Neural crest cell (in vitro differentiated cells): ENCODE measurements at regions not wholly inside any gene's neighbourhood (a gene's known extent, or its start where the extent isn't known, plus 50 kb on each side); places are given as distances from the start of the nearest gene placed in this dataset.

Source experiments
- DNase-seq: peaks from one replicate; pipeline ENCODE4 v3.0.0; 2021; ENCODE audit warnings: low read depth, mixed read lengths, low spot score
- H3K27ac Mint-ChIP-seq: one replicate; pipeline ENCODE4 v1.8.0; 2021; ENCODE audit warnings: mild to moderate bottlenecking, mixed read lengths; ENCODE audit not compliant: unreplicated experiment
- H3K27me3 Mint-ChIP-seq: 2 replicates; pipeline ENCODE4 v1.8.0; 2021; ENCODE audit warnings: low read depth, mild to moderate bottlenecking, mixed read lengths
- H3K36me3 Mint-ChIP-seq: 2 replicates; pipeline ENCODE4 v1.8.0; 2021; ENCODE audit warnings: low read depth, mild to moderate bottlenecking, mixed read lengths
- H3K4me1 Mint-ChIP-seq: 2 replicates; pipeline ENCODE4 v1.8.0; 2021; ENCODE audit warnings: mixed read lengths
- H3K4me3 Mint-ChIP-seq: one replicate; pipeline ENCODE4 v1.8.0; 2021; ENCODE audit warnings: mild to moderate bottlenecking, mixed read lengths
- H3K9me3 Mint-ChIP-seq: 2 replicates; pipeline ENCODE4 v1.8.0; 2021; ENCODE audit warnings: mixed read lengths
- TF ChIP-seq, protein P1 (sequence below): fragments of 200-600 bp; sonication (generic); conservative IDR thresholded peaks from 2 replicates; pipeline ENCODE4 v1.5.0; 2021; ENCODE audit warnings: antibody characterized with exemption, mild to moderate bottlenecking

- TF ChIP-seq, protein P1, sequence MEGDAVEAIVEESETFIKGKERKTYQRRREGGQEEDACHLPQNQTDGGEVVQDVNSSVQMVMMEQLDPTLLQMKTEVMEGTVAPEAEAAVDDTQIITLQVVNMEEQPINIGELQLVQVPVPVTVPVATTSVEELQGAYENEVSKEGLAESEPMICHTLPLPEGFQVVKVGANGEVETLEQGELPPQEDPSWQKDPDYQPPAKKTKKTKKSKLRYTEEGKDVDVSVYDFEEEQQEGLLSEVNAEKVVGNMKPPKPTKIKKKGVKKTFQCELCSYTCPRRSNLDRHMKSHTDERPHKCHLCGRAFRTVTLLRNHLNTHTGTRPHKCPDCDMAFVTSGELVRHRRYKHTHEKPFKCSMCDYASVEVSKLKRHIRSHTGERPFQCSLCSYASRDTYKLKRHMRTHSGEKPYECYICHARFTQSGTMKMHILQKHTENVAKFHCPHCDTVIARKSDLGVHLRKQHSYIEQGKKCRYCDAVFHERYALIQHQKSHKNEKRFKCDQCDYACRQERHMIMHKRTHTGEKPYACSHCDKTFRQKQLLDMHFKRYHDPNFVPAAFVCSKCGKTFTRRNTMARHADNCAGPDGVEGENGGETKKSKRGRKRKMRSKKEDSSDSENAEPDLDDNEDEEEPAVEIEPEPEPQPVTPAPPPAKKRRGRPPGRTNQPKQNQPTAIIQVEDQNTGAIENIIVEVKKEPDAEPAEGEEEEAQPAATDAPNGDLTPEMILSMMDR, result no peak
- no peak overlapping the region for H3K4me3 Mint-ChIP-seq
- H3K9me3 Mint-ChIP-seq, result no peaks in the 10 kb centered on the region
- DNase-seq, result no peak
- H3K4me1 Mint-ChIP-seq, result no peaks in the 10 kb centered on the region
- peaks cover 4% of the 10 kb centered on the region for H3K27me3 Mint-ChIP-seq
- no peak overlapping the region for H3K27ac Mint-ChIP-seq
- H3K36me3 Mint-ChIP-seq, result no peaks in the 10 kb centered on the region
Observed at GRCh38 chr21:37987668-37988067, 71.4 kb upstream of the KCNJ6 start.

DNA sequence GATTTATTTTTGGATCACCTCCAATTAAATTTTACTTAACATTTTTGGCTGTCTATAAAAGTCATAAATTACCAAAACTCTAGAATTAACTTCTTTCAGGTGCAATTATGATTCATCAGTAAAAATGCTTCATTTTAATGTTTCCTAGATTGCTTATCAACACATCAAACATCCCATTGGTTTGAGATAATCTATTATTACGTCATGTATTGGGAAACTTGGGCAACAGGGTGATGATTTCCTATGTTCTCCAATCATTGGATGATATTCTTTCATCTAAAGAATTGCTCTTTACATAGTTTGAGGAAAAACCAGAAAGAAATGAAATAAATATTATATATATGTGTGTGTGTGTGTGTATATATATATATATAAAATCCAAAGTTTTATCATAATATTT is 76.8 kb upstream of the KCNJ6 start:
- no peak for DNase-seq
- Mint-ChIP-seq H3K4me3 (no peak overlapping the region), H3K36me3 (no peaks in the 10 kb centered on the region), H3K9me3 (no peaks in the 10 kb centered on the region), H3K27ac (no peak overlapping the region), H3K4me1 (no peaks in the 10 kb centered on the region), H3K27me3 (no peaks in the 10 kb centered on the region)
- TF ChIP-seq, protein P1, result no peak

DNA sequence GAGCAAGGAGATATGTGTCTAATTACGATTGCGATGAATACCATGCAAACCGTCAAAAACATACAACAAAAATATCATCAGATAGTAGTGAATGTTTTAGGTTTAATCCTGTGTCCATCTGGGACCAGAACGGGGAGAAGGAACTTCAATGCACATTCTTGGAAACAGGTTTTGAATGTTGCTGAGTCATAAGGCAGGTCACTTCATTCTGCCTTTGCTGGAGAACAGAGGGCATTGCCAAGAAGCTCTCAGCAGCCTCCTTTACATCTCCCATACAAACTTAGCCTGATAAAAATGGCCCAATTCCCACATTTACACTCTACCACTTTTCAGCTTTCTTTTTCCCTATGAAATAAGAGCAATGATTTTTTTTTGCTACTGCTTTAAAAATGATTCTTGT is 78.0 kb upstream of the KCNJ6 start:
- no peaks in the 10 kb centered on the region for H3K27me3 Mint-ChIP-seq
- H3K9me3 Mint-ChIP-seq, result no peaks in the 10 kb centered on the region
- no peaks in the 10 kb centered on the region for H3K4me1 Mint-ChIP-seq
- H3K4me3 Mint-ChIP-seq, result no peak overlapping the region
- H3K36me3 Mint-ChIP-seq, result no peaks in the 10 kb centered on the region
- TF ChIP-seq, protein P1, result no peak
- no peak overlapping the region for H3K27ac Mint-ChIP-seq
- no peak for DNase-seq

DNA sequence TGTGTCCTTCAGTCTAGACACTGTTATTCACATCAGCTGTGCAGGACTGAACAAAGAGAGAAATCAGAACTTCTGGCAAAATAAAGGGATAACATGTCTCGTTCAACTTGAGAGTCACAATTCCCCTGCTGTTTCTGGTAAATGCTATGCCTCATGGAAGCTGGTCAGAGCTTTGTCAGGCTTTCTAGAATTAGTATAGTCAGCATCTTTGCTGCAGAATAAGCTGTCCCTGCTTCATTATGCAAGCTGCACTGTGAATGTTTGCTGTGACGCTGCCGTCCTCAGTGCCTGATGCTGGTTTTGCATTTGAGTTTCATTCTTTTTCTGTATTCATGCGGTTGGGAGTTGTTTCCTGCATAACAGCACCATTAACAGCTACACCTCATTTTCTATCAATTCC is 96.4 kb upstream of the KCNJ6 start:
- no peak overlapping the region for H3K4me3 Mint-ChIP-seq
- TF ChIP-seq, protein P1, result no peak

DNA sequence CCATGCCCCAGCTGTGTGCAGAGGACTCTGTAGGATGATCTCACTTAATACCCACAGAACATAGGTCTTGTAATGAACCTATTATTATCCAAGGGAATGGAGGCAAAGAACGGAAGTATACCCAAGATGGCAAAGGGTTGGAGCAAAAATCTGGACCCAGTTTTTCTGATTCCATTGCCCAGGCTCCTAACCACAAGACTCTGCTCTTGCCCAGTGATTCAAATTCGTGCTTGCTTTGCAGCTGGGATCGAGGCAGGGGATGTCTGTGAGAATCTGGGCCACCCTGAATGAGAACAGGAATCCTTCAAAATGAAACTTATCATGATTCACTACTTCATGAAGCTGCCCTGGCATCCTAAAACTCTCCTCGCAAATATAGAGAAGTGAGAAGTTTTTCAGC is 97.5 kb upstream of the KCNJ6 start:
- peaks cover 6% of the 10 kb centered on the region for H3K9me3 Mint-ChIP-seq
- no peak for DNase-seq
- no peaks in the 10 kb centered on the region for H3K27me3 Mint-ChIP-seq
- H3K4me3 Mint-ChIP-seq, result no peak overlapping the region
- H3K27ac Mint-ChIP-seq, result no peak overlapping the region
- TF ChIP-seq, protein P1, result no peak
- peaks cover 4% of the 10 kb centered on the region for H3K4me1 Mint-ChIP-seq
- H3K36me3 Mint-ChIP-seq, result no peaks in the 10 kb centered on the region

More for the DNA sequence above, 96.4 kb upstream of the KCNJ6 start:
- H3K9me3 Mint-ChIP-seq, result no peaks in the 10 kb centered on the region
- DNase-seq, result no peak
- no peaks in the 10 kb centered on the region for H3K36me3 Mint-ChIP-seq
- peaks cover 4% of the 10 kb centered on the region for H3K4me1 Mint-ChIP-seq
- no peak overlapping the region for H3K27ac Mint-ChIP-seq
- no peaks in the 10 kb centered on the region for H3K27me3 Mint-ChIP-seq

- Mint-ChIP-seq H3K27me3 (no peaks in the 10 kb centered on the region), H3K27ac (no peak overlapping the region), H3K4me3 (no peak overlapping the region), H3K9me3 (peaks cover 7% of the 10 kb centered on the region), H3K36me3 (no peaks in the 10 kb centered on the region), H3K4me1 (peaks cover 4% of the 10 kb centered on the region)
- TF ChIP-seq, protein P1, result no peak
- no peak for DNase-seq
Observed at GRCh38 chr21:38014298-38014697, 98.0 kb upstream of the KCNJ6 start.
